Thoracic aorta (tissue), 2 donors: ENCODE measurements at regions not wholly inside any gene's neighbourhood (a gene's known extent, or its start where the extent isn't known, plus 50 kb on each side); places are given as distances from the start of the nearest gene placed in this dataset.

Experiments used
- ATAC-seq: fragments of 150-250 bp; one replicate; pipeline ENCODE4 v1.8.0; 2017; ENCODE audit warnings: low read depth; ENCODE audit not compliant: insufficient number of reproducible peaks, low FRiP score
- DNase-seq: peaks from one replicate; pipeline ENCODE4 v3.0.0-alpha.2; 2020; ENCODE audit warnings: low spot score
- H3K27ac ChIP-seq, 2 donors: fragments of 200-600 bp; sonication (generic); 1 replicate in 1 of 2; 2 replicates in 1 of 2; pipeline ENCODE4 v1.5.1; 2016; ENCODE audit warnings: mild to moderate bottlenecking in 2 of 2, moderate library complexity in 2 of 2
- H3K27me3 ChIP-seq: fragments of 200-600 bp; sonication (generic); replicated peaks from 2 replicates; pipeline ENCODE4 v1.6.0; 2016; ENCODE audit warnings: mild to moderate bottlenecking; ENCODE audit not compliant: insufficient read depth
- H3K36me3 ChIP-seq: fragments of 200-600 bp; sonication (generic); one replicate; pipeline ENCODE4 v1.5.1; 2016
- H3K4me1 ChIP-seq, 2 donors: fragments of 200-600 bp; sonication (generic); 1 replicate in 1 of 2; 2 replicates in 1 of 2; pipeline versions ENCODE4 v1.5.1 to v1.6.0; 2016; ENCODE audit warnings: low read depth in 2 of 2, mild to moderate bottlenecking in 1 of 2; ENCODE audit not compliant: control insufficient read depth in 1 of 2
- H3K4me3 ChIP-seq: fragments of 200-600 bp; sonication (generic); 2 replicates; pipeline ENCODE4 v1.5.1; 2016; ENCODE audit warnings: mild to moderate bottlenecking
- H3K9me3 ChIP-seq: fragments of 200-600 bp; sonication (generic); 2 replicates; pipeline ENCODE4 v1.5.1; 2016
- CTCF ChIP-seq: fragments of 200-600 bp; sonication (generic); IDR thresholded peaks from one replicate; pipeline ENCODE4 v1.5.1; 2019; ENCODE audit warnings: antibody characterized with exemption

GRCh38 chrX:27008486-27008885 is 454.7 kb downstream of the PPP4R3C start:
- no peaks in the 10 kb centered on the region for H3K4me1 ChIP-seq
- no peaks in the 10 kb centered on the region for H3K36me3 ChIP-seq
- DNase-seq (no peak), ATAC-seq (no peak)
- H3K27ac ChIP-seq: no peak overlapping the region
- TF ChIP-seq CTCF: no peak
- H3K9me3 ChIP-seq: no peaks in the 10 kb centered on the region
- no peak overlapping the region for H3K4me3 ChIP-seq
- H3K27me3 ChIP-seq: no peaks in the 10 kb centered on the region

- Histone ChIP-seq H3K27me3 (no peaks in the 10 kb centered on the region), H3K36me3 (no peaks in the 10 kb centered on the region), H3K27ac (no peak overlapping the region), H3K9me3 (no peaks in the 10 kb centered on the region), H3K4me3 (no peak overlapping the region), H3K4me1 (no peaks in the 10 kb centered on the region)
- DNase-seq (no peak), ATAC-seq (no peak)
- TF ChIP-seq CTCF: no peak
Observed at GRCh38 chrX:26999634-27000033, 463.5 kb downstream of the PPP4R3C start.

- TF ChIP-seq CTCF: no peak
- Histone ChIP-seq H3K36me3 (no peaks in the 10 kb centered on the region), H3K27ac (no peak overlapping the region), H3K4me3 (no peak overlapping the region), H3K27me3 (no peaks in the 10 kb centered on the region), H3K4me1 (no peaks in the 10 kb centered on the region), H3K9me3 (no peaks in the 10 kb centered on the region)
- no peak for DNase-seq
- ATAC-seq: no peak
Observed at GRCh38 chrX:26958261-26958660, 504.9 kb downstream of the PPP4R3C start.

GRCh38 chrX:26954029-26954428 is 509.1 kb downstream of the PPP4R3C start:
- no peaks in the 10 kb centered on the region for H3K4me1 ChIP-seq
- no peaks in the 10 kb centered on the region for H3K27me3 ChIP-seq
- TF ChIP-seq CTCF: no peak
- no peaks in the 10 kb centered on the region for H3K9me3 ChIP-seq
- no peaks in the 10 kb centered on the region for H3K36me3 ChIP-seq
- no peak for DNase-seq
- ATAC-seq: no peak
- H3K4me3 ChIP-seq: no peak overlapping the region
- no peak overlapping the region for H3K27ac ChIP-seq

GRCh38 chrX:26952213-26952612 is 510.9 kb downstream of the PPP4R3C start:
- Histone ChIP-seq H3K9me3 (no peaks in the 10 kb centered on the region), H3K4me3 (no peak overlapping the region), H3K27me3 (no peaks in the 10 kb centered on the region), H3K27ac (no peak overlapping the region), H3K4me1 (no peaks in the 10 kb centered on the region), H3K36me3 (no peaks in the 10 kb centered on the region)
- TF ChIP-seq CTCF: no peak
- ATAC-seq (no peak), DNase-seq (no peak)
